GM18511 (cell line): ENCODE measurements at regions not wholly inside any gene's neighbourhood (a gene's known extent, or its start where the extent isn't known, plus 50 kb on each side); places are given as distances from the start of the nearest gene placed in this dataset.
"Not testable (repeated sequence)": the region's sequence is repeated elsewhere in the genome, so short reads cannot be mapped to it uniquely, and the experiment has no call there.

Experiments
- ATAC-seq: cut with Tn5 transposase; IDR thresholded peaks from one replicate; pipeline ENCODE4 v1.9.1; 2021; ENCODE audit warnings: mild to moderate bottlenecking, moderate library complexity; ENCODE audit not compliant: unreplicated experiment

DNA sequence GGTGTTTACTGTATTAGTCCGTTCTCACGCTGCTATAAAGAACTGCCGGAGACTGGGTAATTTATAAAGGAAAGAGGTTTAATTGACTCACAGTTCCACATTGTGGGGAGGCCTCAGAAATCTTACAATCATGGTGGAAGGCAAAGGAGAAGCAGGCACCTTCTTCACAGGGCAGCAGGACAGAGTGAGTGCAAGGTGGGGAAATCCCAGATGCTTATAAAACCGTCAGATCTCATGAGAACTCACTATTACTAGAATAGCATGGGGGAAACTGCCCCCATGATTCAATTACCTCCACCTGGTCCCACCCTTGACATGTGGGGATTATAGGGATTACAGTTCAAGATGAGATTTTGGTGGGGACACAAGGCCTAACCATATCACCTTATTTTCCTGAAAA is 60.1 kb upstream of the IFNGR1 start:
- not testable (repeated sequence) for ATAC-seq

DNA sequence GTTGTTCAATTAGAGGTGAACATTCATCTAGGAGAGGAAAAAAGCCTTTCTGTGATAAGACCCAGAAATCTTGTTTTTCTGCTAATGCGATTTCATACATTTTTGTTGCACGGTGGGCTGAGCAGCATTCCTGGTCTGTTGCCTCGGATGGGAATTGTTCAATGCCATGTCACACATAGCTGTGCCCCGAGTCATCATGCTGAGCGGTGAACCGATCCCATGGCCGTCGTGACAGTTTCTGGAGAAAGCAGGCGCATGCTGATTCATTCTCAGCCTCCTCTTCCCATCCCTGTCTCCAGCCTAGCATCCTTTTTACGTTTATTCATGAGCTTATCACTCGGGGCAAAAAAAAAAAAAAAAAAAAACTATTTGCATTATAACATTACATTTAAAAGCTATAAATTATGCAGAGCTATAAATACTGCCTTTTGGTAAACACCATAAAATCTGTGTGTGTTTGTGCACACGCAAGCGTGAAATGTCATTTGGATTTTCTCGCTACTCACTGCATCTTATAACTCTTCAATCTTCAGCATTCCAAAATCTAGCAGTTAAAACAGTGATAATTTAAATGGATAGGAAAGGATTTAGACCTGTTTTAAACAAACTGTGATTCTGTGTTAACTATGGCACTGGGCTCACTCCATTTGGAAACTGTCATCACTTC is 58.9 kb upstream of the IFNGR1 start:
- no peak for ATAC-seq

DNA sequence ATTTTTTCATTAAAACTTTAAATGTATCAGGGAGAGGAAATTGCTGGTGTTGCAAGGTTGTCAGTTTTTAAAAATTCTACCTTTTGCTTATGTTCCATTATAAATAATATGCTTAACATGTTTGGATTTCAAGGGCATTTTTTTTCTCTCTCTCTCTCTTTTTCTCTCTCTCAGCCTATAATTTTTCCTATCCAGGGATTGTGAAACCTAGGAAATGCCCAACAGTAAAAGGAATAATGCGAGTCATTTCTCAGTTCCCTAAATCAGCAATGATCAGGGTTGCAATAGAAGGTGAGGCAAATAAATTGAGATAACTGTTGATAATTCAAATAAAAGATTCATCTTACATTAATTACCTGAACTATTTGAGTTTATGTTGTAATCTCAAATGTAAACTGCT is 53.2 kb upstream of the IFNGR1 start:
- ATAC-seq = no peak

DNA sequence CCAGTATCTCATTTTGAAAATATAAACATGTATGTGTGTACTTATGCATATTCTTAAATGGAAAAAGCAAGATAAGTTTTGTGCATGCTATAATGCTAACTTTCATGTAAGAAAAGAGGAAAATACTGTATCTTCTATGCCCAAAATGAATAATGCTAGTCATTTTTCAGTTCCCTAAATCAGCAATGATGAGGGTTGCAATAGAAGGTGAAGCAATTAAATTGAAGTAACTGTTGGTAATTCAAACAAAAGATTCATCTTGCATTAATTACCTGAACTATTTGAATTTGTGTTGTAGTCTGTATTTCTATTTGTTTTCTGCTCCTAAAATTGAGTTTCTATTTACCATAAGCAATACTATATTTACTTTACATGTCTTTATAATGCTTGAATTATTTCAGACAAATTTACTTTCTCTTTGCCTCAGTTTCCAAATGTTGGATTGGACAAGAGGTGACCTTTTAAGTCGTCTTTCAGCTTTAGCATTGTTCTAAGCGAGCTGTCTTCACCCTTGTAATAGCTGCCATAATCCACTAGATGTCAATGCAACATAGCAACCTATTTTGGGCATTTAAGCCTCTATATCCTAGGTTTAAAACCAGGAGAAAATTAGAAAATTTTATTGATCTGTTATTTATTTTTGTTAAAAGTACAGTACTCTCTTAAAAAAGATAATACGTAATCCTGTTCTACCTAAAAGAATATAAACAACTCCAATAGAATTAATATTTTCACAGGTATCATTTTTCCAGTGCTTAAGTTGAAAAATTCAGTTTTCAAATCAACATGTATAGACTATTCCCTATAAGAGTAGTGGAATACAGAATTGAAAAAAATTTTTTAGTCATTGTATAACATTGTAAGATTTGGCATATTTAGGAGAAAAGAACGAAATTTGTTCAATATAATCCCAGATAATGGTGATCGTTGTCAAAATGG is 52.3 kb upstream of the IFNGR1 start:
- no peak for ATAC-seq

DNA sequence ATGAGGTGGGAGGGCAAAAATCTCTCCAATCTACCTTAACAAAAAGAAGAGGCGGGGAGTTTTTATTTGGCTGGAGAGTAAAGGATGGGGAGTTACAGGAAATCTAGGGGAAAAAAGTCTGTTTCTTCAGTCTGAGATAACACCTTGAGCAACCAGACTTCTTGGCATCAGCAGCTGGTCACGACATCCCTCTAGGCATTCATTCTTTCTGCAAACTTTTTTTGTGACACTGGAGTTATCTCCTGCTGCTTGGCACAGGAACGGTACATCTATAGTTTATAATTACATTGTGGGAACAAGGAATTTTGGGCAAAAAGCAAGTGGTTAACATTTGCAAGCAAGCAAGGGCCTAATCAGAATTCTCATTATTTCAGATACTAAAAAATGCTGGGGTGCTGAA is 50.6 kb upstream of the IFNGR1 start:
- no peak for ATAC-seq

DNA sequence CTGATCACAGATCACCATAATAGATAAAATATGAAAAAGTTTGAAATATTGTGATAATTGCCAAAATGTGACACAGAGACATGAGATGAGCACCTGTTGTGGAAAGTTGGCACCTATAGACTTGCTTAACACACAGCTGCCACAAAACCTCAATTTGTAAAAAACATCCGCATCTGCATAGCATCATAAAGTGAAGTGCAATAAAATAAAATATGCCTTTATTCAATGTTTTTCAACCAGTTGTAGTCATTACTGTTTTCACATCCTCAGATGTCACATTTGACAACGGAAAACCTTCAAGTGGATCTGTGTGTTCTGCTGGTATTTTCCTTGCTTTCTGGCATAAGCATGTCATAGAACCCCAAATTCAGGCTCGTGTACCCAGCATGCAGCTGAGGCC is 50.2 kb upstream of the IFNGR1 start:
- ATAC-seq = no peak
